IMR-90 (cell line): ENCODE measurements at regions not wholly inside any gene's neighbourhood (a gene's known extent, or its start where the extent isn't known, plus 50 kb on each side); places are given as distances from the start of the nearest gene placed in this dataset.

Source experiments
- ATAC-seq: fragments of 200-7000 bp; cut with Tn5 transposase; 2 replicates; pipeline ENCODE4 v1.9.1; 2020; ENCODE audit warnings: low read depth, mild to moderate bottlenecking, moderate library complexity
- BruUV-seq: library from RNA; stranded (reverse); fragments of 400-500 nt; replicated peaks from 2 replicates; lab custom pipeline; 2021; lab: Mats Ljungman, UMichigan
- CTCF ChIA-PET: fragments of 300-600 bp; formaldehyde crosslinking; extraction: SDS; loops from one replicate; lab custom pipeline; 2021; ENCODE audit warnings: antibody characterized with exemption; lab: Yijun Ruan, JAX
- POLR2A ChIA-PET: fragments of 300-600 bp; sonication (Branson Sonifier 250); formaldehyde crosslinking; loops from one replicate; lab custom pipeline; 2022; ENCODE audit warnings: antibody characterized with exemption; ENCODE audit not compliant: unreplicated experiment; lab: Charles Lee
- DNase-seq: peaks from one replicate; pipeline ENCODE4 v3.0.0; 2013
- H2AFZ ChIP-seq: replicated peaks from 2 replicates; pipeline ENCODE3; 2013; ENCODE audit warnings: low read length, mild to moderate bottlenecking; ENCODE audit not compliant: poor library complexity
- H2AK5ac ChIP-seq: 2 replicates; pipeline ENCODE4 v1.6.1; 2013; ENCODE audit warnings: low read depth, low read length, inconsistent platforms
- H2AK9ac ChIP-seq: replicated peaks from 2 replicates; pipeline ENCODE3; 2013; ENCODE audit warnings: mild to moderate bottlenecking, low read depth, low read length, moderate library complexity; ENCODE audit not compliant: poor library complexity
- H2BK120ac ChIP-seq: 2 replicates; pipeline ENCODE4 v1.6.1; 2013; ENCODE audit warnings: low read depth, low read length, inconsistent platforms
- H2BK15ac ChIP-seq: 3 replicates; pipeline ENCODE4 v1.6.1; 2013; ENCODE audit warnings: low read depth, low read length, inconsistent platforms
- H2BK20ac ChIP-seq: 2 replicates; pipeline ENCODE4 v1.6.1; 2013; ENCODE audit warnings: low read depth, mild to moderate bottlenecking, inconsistent platforms, low read length, moderate library complexity
- H2BK5ac ChIP-seq: 2 replicates; pipeline ENCODE4 v1.6.1; 2013; ENCODE audit warnings: mild to moderate bottlenecking, low read depth, low read length, inconsistent platforms; ENCODE audit not compliant: poor library complexity, severe bottlenecking
- H3K14ac ChIP-seq: replicated peaks from 2 replicates; pipeline ENCODE4 v1.6.1; 2013; ENCODE audit warnings: low read depth, low read length, inconsistent platforms
- H3K18ac ChIP-seq: 2 replicates; pipeline ENCODE4 v1.6.1; 2013; ENCODE audit warnings: low read depth, low read length, control low read depth
- H3K23ac ChIP-seq: 2 replicates; pipeline ENCODE4 v1.6.1; 2013; ENCODE audit warnings: low read depth, low read length, inconsistent platforms
- H3K27ac ChIP-seq: 2 replicates; pipeline ENCODE4 v1.5.1; 2013; ENCODE audit warnings: mild to moderate bottlenecking, control low read depth, low read length; ENCODE audit not compliant: insufficient read depth
- H3K27me3 ChIP-seq: 2 replicates; pipeline ENCODE4 v1.6.1; 2013; ENCODE audit warnings: low read length; ENCODE audit not compliant: control insufficient read depth, insufficient read depth
- H3K36me3 ChIP-seq: 2 replicates; pipeline ENCODE4 v1.6.1; 2013; ENCODE audit warnings: low read length, mixed read lengths; ENCODE audit not compliant: control insufficient read depth, insufficient read depth
- H3K4ac ChIP-seq: 2 replicates; pipeline ENCODE4 v1.6.1; 2013; ENCODE audit warnings: low read depth, low read length, inconsistent platforms
- H3K4me1 ChIP-seq: 2 replicates; pipeline ENCODE4 v1.6.1; 2013; ENCODE audit warnings: low read length, mixed read lengths; ENCODE audit not compliant: control insufficient read depth, insufficient read depth
- H3K4me2 ChIP-seq: 2 replicates; pipeline ENCODE4 v1.6.1; 2013; ENCODE audit warnings: low read depth, mild to moderate bottlenecking, control low read depth, low read length, moderate library complexity
- H3K4me3 ChIP-seq: 2 replicates; pipeline ENCODE4 v1.5.1; 2013; ENCODE audit warnings: low read depth, mild to moderate bottlenecking, control low read depth, low read length, moderate library complexity; ENCODE audit not compliant: insufficient read depth
- H3K56ac ChIP-seq: 2 replicates; pipeline ENCODE4 v1.6.1; 2013; ENCODE audit warnings: low read length, inconsistent platforms; ENCODE audit not compliant: insufficient read depth; ENCODE audit errors: extremely low read depth
- H3K79me1 ChIP-seq, 2 experiments: 2 replicates each; pipeline ENCODE4 v1.6.1; 2013; ENCODE audit warnings: low read length in 2 of 2, inconsistent platforms in 1 of 2, low read depth in 1 of 2
- H3K9ac ChIP-seq: 2 replicates; pipeline ENCODE4 v1.6.1; 2013; ENCODE audit warnings: low read depth, low read length, control low read depth
- H3K9me1 ChIP-seq: 2 replicates; pipeline ENCODE4 v1.6.1; 2013; ENCODE audit warnings: low read length, inconsistent platforms; ENCODE audit not compliant: insufficient read depth
- H3K9me3 ChIP-seq: 2 replicates; pipeline ENCODE4 v1.6.1; 2013; ENCODE audit warnings: low read length; ENCODE audit not compliant: control insufficient read depth, insufficient read depth
- H4K20me1 ChIP-seq: 2 replicates; pipeline ENCODE4 v1.6.1; 2013; ENCODE audit warnings: low read length, inconsistent platforms; ENCODE audit not compliant: insufficient read depth
- H4K5ac ChIP-seq: 2 replicates; pipeline ENCODE4 v1.6.1; 2013; ENCODE audit warnings: mild to moderate bottlenecking, low read depth, low read length, control low read depth
- H4K8ac ChIP-seq, 2 experiments: 2 replicates each; pipeline ENCODE4 v1.6.1; 2013; ENCODE audit warnings: low read depth in 2 of 2, low read length in 2 of 2, control low read depth in 1 of 2, inconsistent platforms in 1 of 2
- H4K91ac ChIP-seq: 2 replicates; pipeline ENCODE4 v1.6.1; 2013; ENCODE audit warnings: low read depth, low read length, inconsistent platforms; ENCODE audit not compliant: insufficient read depth
- BHLHE40 ChIP-seq: fragments of 150-350 bp; IDR thresholded peaks from 2 replicates; pipeline ENCODE4 v1.6.1; 2016; ENCODE audit warnings: mild to moderate bottlenecking, low read depth, low read length
- MAFK ChIP-seq: IDR thresholded peaks from 2 replicates; pipeline ENCODE4 v1.6.1; 2012; ENCODE audit warnings: low read depth, low read length, improper control_type of control experiment
- MAZ ChIP-seq: IDR thresholded peaks from 2 replicates; pipeline ENCODE4 v1.6.1; 2012; ENCODE audit warnings: low read depth, mild to moderate bottlenecking, low read length, improper control_type of control experiment, moderate library complexity, borderline replicate concordance
- NFE2L2 ChIP-seq: fragments of 150-350 bp; IDR thresholded peaks from 2 replicates; pipeline ENCODE4 v1.6.1; 2016; ENCODE audit warnings: low read depth, mild to moderate bottlenecking, low read length
- RCOR1 ChIP-seq: IDR thresholded peaks from 2 replicates; pipeline ENCODE4 v1.6.1; 2012; ENCODE audit warnings: mild to moderate bottlenecking, low read length, improper control_type of control experiment; ENCODE audit not compliant: insufficient replicate concordance
- RFX5 ChIP-seq: IDR thresholded peaks from 2 replicates; pipeline ENCODE4 v1.8.0; 2012; ENCODE audit warnings: low read depth, mild to moderate bottlenecking, low read length, moderate library complexity
- WGBS, 2 experiments: methylation state at CpG; one replicate each; pipeline versions ENCODE4 v1.1.5 to v1.1.7; 2013; ENCODE audit warnings: missing lambda C conversion rate in 2 of 2; ENCODE audit not compliant: insufficient read length in 1 of 2; ENCODE audit errors: extremely low coverage in 2 of 2; 5-methylcytosine and 5-hydroxymethylcytosine counted together
- dilution Hi-C: fragments of 300-500 bp; cut with HindIII; formaldehyde crosslinking; loops from one replicate; pipeline ENCODE4 v1.14.3; 2018; ENCODE audit warnings: low sequenced_read_pairs; ENCODE audit not compliant: unreplicated experiment
- in situ Hi-C: fragments of 300-500 bp; cut with MboI; formaldehyde crosslinking; loops from 3 replicates; pipeline ENCODE4 v1.14.3; 2019; ENCODE audit warnings: low sequenced_read_pairs, inconsistent platforms, mixed read lengths
- intact Hi-C: fragments of 100-400 bp; cut with micrococcal nuclease; formaldehyde crosslinking; loops from 2 replicates; pipeline ENCODE4 v1.10.0; 2022
- TF ChIP-seq, protein P1 (sequence below): fragments of 150-350 bp; IDR thresholded peaks from 2 replicates; pipeline ENCODE4 v1.6.1; 2016; ENCODE audit warnings: low read depth, mild to moderate bottlenecking, low read length, moderate library complexity, borderline replicate concordance
- TF ChIP-seq, protein P2 (sequence below): conservative IDR thresholded peaks from 2 replicates; pipeline ENCODE4 v1.5.1; 2012; ENCODE audit warnings: mild to moderate bottlenecking, low read depth, low read length, improper control_type of control experiment

DNA sequence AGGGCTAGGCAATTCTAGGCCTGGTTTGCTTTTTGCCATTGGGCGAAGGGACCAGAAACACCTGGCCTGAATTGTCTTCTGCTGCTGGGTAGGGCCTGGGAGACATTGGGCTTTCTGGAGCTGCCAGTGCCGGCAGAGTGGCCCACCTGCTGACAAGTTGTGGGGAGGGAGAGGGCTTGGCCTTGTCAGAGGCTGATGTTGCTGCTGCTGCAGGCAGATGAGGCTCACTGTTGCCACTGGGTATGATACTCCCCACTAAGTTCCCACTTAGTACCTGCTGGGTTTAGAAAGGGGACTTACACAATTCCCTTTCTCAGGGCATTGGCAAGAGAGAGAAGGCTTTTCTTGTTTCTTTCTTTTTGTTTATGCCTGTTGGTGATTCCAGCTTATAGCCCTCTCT is 289.6 kb upstream of the NPVF start:
- 60% methylated on average over 1 of the region's 2 CpGs; no CpG with 5 or more reads in 1 of the 2 experiments for WGBS, 2 experiments
- intact Hi-C loops: no loop called here
- Histone ChIP-seq H4K91ac (no peak overlapping the region), H4K5ac (no peak overlapping the region), H4K8ac (no peak overlapping the region), H2BK15ac (no peak overlapping the region), H3K79me1 (no peaks in the 10 kb centered on the region), H3K9me1 (no peaks in the 10 kb centered on the region), H2BK5ac (no peak overlapping the region), H3K27me3 (no peaks in the 10 kb centered on the region), H3K18ac (no peak overlapping the region), H3K4me3 (no peak overlapping the region), H3K4me1 (no peaks in the 10 kb centered on the region), H2BK120ac (no peak overlapping the region), H3K4me2 (no peak overlapping the region), H2AFZ (no peak overlapping the region), H3K9ac (no peak overlapping the region), H3K4ac (no peak overlapping the region), H3K36me3 (no peaks in the 10 kb centered on the region), H3K23ac (no peak overlapping the region), H3K56ac (no peak overlapping the region), H3K27ac (no peak overlapping the region), H4K20me1 (no peaks in the 10 kb centered on the region), H2BK20ac (no peak overlapping the region), H2AK5ac (no peak overlapping the region), H2AK9ac (no peak overlapping the region), H3K14ac (no peak overlapping the region), H3K9me3 (no peaks in the 10 kb centered on the region)
- in situ Hi-C loops: no loop called here
- POLR2A ChIA-PET: no interaction called here
- no TSS peak for BruUV-seq
- dilution Hi-C loops: no loop called here
- TF ChIP-seq MAFK (no peak), MAZ (no peak), NFE2L2 (no peak), RFX5 (no peak), RCOR1 (no peak), BHLHE40 (no peak)
- TF ChIP-seq, protein P1, sequence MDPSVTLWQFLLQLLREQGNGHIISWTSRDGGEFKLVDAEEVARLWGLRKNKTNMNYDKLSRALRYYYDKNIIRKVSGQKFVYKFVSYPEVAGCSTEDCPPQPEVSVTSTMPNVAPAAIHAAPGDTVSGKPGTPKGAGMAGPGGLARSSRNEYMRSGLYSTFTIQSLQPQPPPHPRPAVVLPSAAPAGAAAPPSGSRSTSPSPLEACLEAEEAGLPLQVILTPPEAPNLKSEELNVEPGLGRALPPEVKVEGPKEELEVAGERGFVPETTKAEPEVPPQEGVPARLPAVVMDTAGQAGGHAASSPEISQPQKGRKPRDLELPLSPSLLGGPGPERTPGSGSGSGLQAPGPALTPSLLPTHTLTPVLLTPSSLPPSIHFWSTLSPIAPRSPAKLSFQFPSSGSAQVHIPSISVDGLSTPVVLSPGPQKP: no peak
- TF ChIP-seq, protein P2, sequence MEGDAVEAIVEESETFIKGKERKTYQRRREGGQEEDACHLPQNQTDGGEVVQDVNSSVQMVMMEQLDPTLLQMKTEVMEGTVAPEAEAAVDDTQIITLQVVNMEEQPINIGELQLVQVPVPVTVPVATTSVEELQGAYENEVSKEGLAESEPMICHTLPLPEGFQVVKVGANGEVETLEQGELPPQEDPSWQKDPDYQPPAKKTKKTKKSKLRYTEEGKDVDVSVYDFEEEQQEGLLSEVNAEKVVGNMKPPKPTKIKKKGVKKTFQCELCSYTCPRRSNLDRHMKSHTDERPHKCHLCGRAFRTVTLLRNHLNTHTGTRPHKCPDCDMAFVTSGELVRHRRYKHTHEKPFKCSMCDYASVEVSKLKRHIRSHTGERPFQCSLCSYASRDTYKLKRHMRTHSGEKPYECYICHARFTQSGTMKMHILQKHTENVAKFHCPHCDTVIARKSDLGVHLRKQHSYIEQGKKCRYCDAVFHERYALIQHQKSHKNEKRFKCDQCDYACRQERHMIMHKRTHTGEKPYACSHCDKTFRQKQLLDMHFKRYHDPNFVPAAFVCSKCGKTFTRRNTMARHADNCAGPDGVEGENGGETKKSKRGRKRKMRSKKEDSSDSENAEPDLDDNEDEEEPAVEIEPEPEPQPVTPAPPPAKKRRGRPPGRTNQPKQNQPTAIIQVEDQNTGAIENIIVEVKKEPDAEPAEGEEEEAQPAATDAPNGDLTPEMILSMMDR: no peak
- ATAC-seq (no peak), DNase-seq (no peak)
- CTCF ChIA-PET: no interaction called here
